KMS-11 (cell line): ENCODE measurements at regions not wholly inside any gene's neighbourhood (a gene's known extent, or its start where the extent isn't known, plus 50 kb on each side); places are given as distances from the start of the nearest gene placed in this dataset.

Experiments
- H2AFZ ChIP-seq: fragments of 200-600 bp; sonication (generic); 2 replicates; pipeline ENCODE4 v1.6.1; 2016; ENCODE audit warnings: antibody characterized with exemption, mixed run types, low read depth
- H3K27ac ChIP-seq: fragments of 200-600 bp; sonication (generic); 2 replicates; pipeline ENCODE4 v1.6.1; 2016; ENCODE audit warnings: mild to moderate bottlenecking, mixed run types
- H3K27me3 ChIP-seq: fragments of 200-600 bp; sonication (generic); 2 replicates; pipeline ENCODE4 v1.6.1; 2017; ENCODE audit warnings: mild to moderate bottlenecking, low read depth, mixed run types, moderate library complexity; ENCODE audit not compliant: insufficient read depth
- H3K36me3 ChIP-seq: fragments of 200-600 bp; sonication (generic); 2 replicates; pipeline ENCODE4 v1.6.1; 2017; ENCODE audit warnings: mild to moderate bottlenecking, mixed run types; ENCODE audit not compliant: insufficient read depth
- H3K4me1 ChIP-seq: fragments of 200-600 bp; sonication (generic); 2 replicates; pipeline ENCODE4 v1.6.1; 2016; ENCODE audit warnings: mild to moderate bottlenecking, low read depth, mixed run types; ENCODE audit not compliant: poor library complexity, severe bottlenecking
- H3K4me2 ChIP-seq: fragments of 200-600 bp; sonication (generic); 2 replicates; pipeline ENCODE4 v1.7.0; 2016; ENCODE audit warnings: mild to moderate bottlenecking, mixed run types
- H3K4me3 ChIP-seq: fragments of 200-600 bp; sonication (generic); IDR thresholded peaks from 2 replicates; pipeline ENCODE4 v1.6.1; 2017; ENCODE audit warnings: low read depth, low read length, mixed read lengths; ENCODE audit not compliant: insufficient read depth
- H3K79me2 ChIP-seq: fragments of 200-600 bp; sonication (generic); 2 replicates; pipeline ENCODE4 v1.6.1; 2016; ENCODE audit warnings: low read depth, mixed run types; ENCODE audit not compliant: insufficient read depth
- H3K9ac ChIP-seq: fragments of 200-600 bp; sonication (generic); 2 replicates; pipeline ENCODE4 v1.6.1; 2016; ENCODE audit warnings: mild to moderate bottlenecking, mixed run types
- H4K20me1 ChIP-seq: fragments of 200-600 bp; sonication (generic); 2 replicates; pipeline ENCODE4 v1.6.1; 2016; ENCODE audit warnings: mild to moderate bottlenecking, mixed run types; ENCODE audit not compliant: insufficient read depth
- TF ChIP-seq, protein P1 (sequence below): fragments of 200-600 bp; sonication (generic); conservative IDR thresholded peaks from 2 replicates; pipeline ENCODE4 v1.6.1; 2017; ENCODE audit warnings: low read depth, mild to moderate bottlenecking, antibody characterized with exemption, low read length, moderate library complexity, mixed read lengths

DNA sequence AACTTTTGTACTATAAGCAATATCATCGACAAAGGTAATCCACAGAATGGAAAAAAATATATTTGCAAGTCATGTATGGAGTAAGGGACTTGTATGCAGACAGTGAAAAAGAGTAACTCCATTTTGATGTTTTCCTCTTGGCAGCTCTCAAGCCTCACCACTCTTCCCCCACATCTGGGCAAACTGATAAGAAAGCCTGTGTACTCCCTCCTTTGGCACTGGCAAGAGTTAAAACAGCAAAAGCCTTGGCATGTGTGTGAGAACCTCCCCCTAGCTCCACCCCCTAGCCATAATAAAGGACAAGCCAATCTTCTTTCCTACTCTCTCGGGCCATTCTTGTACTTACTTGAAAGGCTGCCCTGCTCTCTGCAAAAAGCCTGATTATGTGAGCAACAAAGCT, 335.2 kb downstream of the LRATD1 start:
- H3K27ac ChIP-seq, result no peak overlapping the region
- H3K4me1 ChIP-seq, result no peaks in the 10 kb centered on the region
- H3K4me3 ChIP-seq, result no peak overlapping the region
- no peaks in the 10 kb centered on the region for H3K79me2 ChIP-seq
- no peak overlapping the region for H3K9ac ChIP-seq
- H3K27me3 ChIP-seq, result no peaks in the 10 kb centered on the region
- H3K36me3 ChIP-seq, result no peaks in the 10 kb centered on the region
- no peaks in the 10 kb centered on the region for H4K20me1 ChIP-seq
- H2AFZ ChIP-seq, result no peak overlapping the region
- no peak overlapping the region for H3K4me2 ChIP-seq
- TF ChIP-seq, protein P1, sequence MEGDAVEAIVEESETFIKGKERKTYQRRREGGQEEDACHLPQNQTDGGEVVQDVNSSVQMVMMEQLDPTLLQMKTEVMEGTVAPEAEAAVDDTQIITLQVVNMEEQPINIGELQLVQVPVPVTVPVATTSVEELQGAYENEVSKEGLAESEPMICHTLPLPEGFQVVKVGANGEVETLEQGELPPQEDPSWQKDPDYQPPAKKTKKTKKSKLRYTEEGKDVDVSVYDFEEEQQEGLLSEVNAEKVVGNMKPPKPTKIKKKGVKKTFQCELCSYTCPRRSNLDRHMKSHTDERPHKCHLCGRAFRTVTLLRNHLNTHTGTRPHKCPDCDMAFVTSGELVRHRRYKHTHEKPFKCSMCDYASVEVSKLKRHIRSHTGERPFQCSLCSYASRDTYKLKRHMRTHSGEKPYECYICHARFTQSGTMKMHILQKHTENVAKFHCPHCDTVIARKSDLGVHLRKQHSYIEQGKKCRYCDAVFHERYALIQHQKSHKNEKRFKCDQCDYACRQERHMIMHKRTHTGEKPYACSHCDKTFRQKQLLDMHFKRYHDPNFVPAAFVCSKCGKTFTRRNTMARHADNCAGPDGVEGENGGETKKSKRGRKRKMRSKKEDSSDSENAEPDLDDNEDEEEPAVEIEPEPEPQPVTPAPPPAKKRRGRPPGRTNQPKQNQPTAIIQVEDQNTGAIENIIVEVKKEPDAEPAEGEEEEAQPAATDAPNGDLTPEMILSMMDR, result no peak

GRCh38 chr2:14975381-14975780, 342.9 kb downstream of the LRATD1 start:
- no peak overlapping the region for H3K4me3 ChIP-seq
- H3K9ac ChIP-seq, result no peak overlapping the region
- H4K20me1 ChIP-seq, result no peaks in the 10 kb centered on the region
- TF ChIP-seq, protein P1, result no peak
- H3K27me3 ChIP-seq, result no peaks in the 10 kb centered on the region
- H3K79me2 ChIP-seq, result no peaks in the 10 kb centered on the region
- no peaks in the 10 kb centered on the region for H3K4me1 ChIP-seq
- H3K27ac ChIP-seq, result no peak overlapping the region
- H2AFZ ChIP-seq, result no peak overlapping the region
- no peaks in the 10 kb centered on the region for H3K36me3 ChIP-seq
- no peak overlapping the region for H3K4me2 ChIP-seq

GRCh38 chr2:14977021-14977420, 344.5 kb downstream of the LRATD1 start:
- Histone ChIP-seq H2AFZ (no peak overlapping the region), H3K27me3 (no peaks in the 10 kb centered on the region), H3K4me3 (no peak overlapping the region), H3K36me3 (no peaks in the 10 kb centered on the region), H3K4me1 (no peaks in the 10 kb centered on the region), H3K27ac (no peak overlapping the region), H4K20me1 (no peaks in the 10 kb centered on the region), H3K9ac (no peak overlapping the region), H3K79me2 (no peaks in the 10 kb centered on the region), H3K4me2 (no peak overlapping the region)
- TF ChIP-seq, protein P1, result no peak

DNA sequence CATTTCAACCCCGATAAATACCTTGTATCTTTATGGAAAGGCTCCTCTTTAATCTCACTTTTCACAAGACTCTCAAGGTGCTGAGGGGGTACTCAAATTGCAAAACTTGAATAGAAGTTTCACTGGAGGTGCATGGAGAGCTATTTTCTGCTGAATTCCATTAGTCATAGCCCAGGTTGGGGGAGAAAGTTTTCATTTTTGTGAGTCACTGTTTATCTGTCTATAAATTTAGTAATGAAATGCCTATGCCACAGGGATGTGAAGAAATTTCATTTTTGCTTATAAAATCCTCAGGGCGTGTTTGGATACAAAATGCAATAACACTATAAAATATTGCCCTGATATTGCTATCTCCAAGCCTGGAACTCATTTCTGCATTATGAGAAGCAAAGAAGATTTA, 346.3 kb downstream of the LRATD1 start:
- H2AFZ ChIP-seq, result no peak overlapping the region
- no peak overlapping the region for H3K27ac ChIP-seq
- H3K4me1 ChIP-seq, result no peaks in the 10 kb centered on the region
- no peak overlapping the region for H3K9ac ChIP-seq
- H3K36me3 ChIP-seq, result no peaks in the 10 kb centered on the region
- no peak overlapping the region for H3K4me2 ChIP-seq
- no peaks in the 10 kb centered on the region for H3K79me2 ChIP-seq
- H3K4me3 ChIP-seq, result no peak overlapping the region
- H4K20me1 ChIP-seq, result no peaks in the 10 kb centered on the region
- H3K27me3 ChIP-seq, result no peaks in the 10 kb centered on the region
- TF ChIP-seq, protein P1, result no peak
